ENCODE measurements at regions not wholly inside any gene's neighbourhood (a gene's known extent, or its start where the extent isn't known, plus 50 kb on each side); places are given as distances from the start of the nearest gene placed in this dataset.

- no peak overlapping the region for H3K9ac ChIP-seq
- no peak overlapping the region for H3K4me2 ChIP-seq
- no peaks in the 10 kb centered on the region for H3K27me3 ChIP-seq (ENCODE audit: insufficient read depth, low read depth)
- no peak overlapping the region for H3K4me3 ChIP-seq (IDR thresholded peaks at IDR 0.05; ENCODE audit: insufficient read depth, low read depth, low read length)
- H3K36me3 ChIP-seq (ENCODE audit: insufficient read depth): no peaks in the 10 kb centered on the region
- H4K20me1 ChIP-seq (ENCODE audit: insufficient read depth): no peaks in the 10 kb centered on the region
- no peaks in the 10 kb centered on the region for H3K4me1 ChIP-seq (ENCODE audit: low read depth, poor library complexity, severe bottlenecking)
- H3K79me2 ChIP-seq (ENCODE audit: insufficient read depth, low read depth): no peaks in the 10 kb centered on the region
- H2AFZ ChIP-seq (ENCODE audit: low read depth): no peak overlapping the region
- TF ChIP-seq CTCF (conservative IDR thresholded peaks at IDR 0.05; ENCODE audit: low read depth, low read length): no peak
- H3K27ac ChIP-seq: no peak overlapping the region
These were observed 284.0 kb upstream of the NXPH2 start for GRCh38 chr2:139064159-139064558.

DNA sequence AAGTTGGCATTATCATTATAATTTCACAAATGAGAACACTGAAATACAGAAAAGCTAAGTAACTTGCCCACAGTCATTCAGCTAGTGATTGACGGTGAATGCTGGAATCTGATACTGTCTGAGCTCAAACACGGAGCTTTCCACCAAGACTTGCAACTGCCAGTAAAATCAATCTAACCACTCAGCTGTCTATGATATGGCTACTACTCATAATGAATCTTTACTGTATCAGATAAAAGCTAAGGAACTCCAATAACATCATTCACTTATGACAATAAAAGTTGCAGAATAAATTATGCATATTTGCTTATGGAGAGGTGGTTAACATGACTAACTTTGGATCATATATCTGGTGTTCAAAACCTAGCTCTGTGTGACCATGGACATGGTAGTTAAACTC, 279.4 kb upstream of the NXPH2 start:
- H4K20me1 ChIP-seq (ENCODE audit: insufficient read depth): no peaks in the 10 kb centered on the region
- H3K4me1 ChIP-seq (ENCODE audit: low read depth, poor library complexity, severe bottlenecking): no peaks in the 10 kb centered on the region
- no peaks in the 10 kb centered on the region for H3K36me3 ChIP-seq (ENCODE audit: insufficient read depth)
- H3K27me3 ChIP-seq (ENCODE audit: insufficient read depth, low read depth): no peaks in the 10 kb centered on the region
- no peak overlapping the region for H3K27ac ChIP-seq
- H2AFZ ChIP-seq (ENCODE audit: low read depth): no peak overlapping the region
- H3K4me3 ChIP-seq (IDR thresholded peaks at IDR 0.05; ENCODE audit: insufficient read depth, low read depth, low read length): no peak overlapping the region
- no peaks in the 10 kb centered on the region for H3K79me2 ChIP-seq (ENCODE audit: insufficient read depth, low read depth)
- no peak overlapping the region for H3K9ac ChIP-seq
- no peak overlapping the region for H3K4me2 ChIP-seq
- TF ChIP-seq CTCF (conservative IDR thresholded peaks at IDR 0.05; ENCODE audit: low read depth, low read length): no peak

DNA sequence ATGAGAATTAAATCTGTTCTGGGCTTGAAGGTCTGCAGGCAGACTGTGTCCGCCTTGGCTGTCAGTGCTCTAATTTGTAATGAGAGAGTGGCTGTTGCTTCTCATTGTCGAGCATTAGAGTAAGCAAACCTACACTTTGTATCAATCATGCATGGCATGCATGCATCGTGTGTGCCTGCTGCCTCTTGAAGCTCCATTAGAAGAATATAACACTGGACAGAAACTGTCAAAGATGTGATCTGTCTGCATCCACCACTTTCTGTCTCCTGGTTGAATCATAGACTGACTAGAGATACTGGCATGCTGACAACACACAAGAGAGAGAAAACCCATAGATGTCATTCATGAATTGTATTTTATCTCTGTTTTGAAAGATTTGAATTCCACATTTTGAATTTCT, 275.0 kb upstream of the NXPH2 start:
- no peaks in the 10 kb centered on the region for H3K36me3 ChIP-seq (ENCODE audit: insufficient read depth)
- H2AFZ ChIP-seq (ENCODE audit: low read depth): no peak overlapping the region
- no peak overlapping the region for H3K4me2 ChIP-seq
- no peak overlapping the region for H3K4me3 ChIP-seq (IDR thresholded peaks at IDR 0.05; ENCODE audit: insufficient read depth, low read depth, low read length)
- no peaks in the 10 kb centered on the region for H3K4me1 ChIP-seq (ENCODE audit: low read depth, poor library complexity, severe bottlenecking)
- no peaks in the 10 kb centered on the region for H3K27me3 ChIP-seq (ENCODE audit: insufficient read depth, low read depth)
- no peak overlapping the region for H3K9ac ChIP-seq
- TF ChIP-seq CTCF (conservative IDR thresholded peaks at IDR 0.05; ENCODE audit: low read depth, low read length): no peak
- H4K20me1 ChIP-seq (ENCODE audit: insufficient read depth): no peaks in the 10 kb centered on the region
- no peak overlapping the region for H3K27ac ChIP-seq
- no peaks in the 10 kb centered on the region for H3K79me2 ChIP-seq (ENCODE audit: insufficient read depth, low read depth)

DNA sequence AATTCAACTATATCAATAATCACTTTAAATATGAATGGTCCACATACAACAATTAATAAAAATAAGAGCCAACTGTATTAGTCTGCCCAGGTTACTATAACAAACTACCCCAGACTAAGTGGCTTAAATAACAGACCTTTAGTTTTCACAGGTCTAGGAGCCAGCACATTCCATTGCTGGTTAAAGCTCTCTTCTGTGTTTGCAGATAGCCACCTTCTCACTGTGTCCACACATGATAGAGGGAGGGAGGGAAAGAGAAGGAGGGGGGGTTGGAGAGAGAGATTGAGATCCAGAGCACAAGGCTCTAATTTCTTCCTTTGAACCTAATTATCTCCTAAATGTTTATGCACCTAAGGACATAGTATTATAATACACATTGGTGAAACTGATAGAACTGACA, 267.8 kb upstream of the NXPH2 start:
- H3K4me3 ChIP-seq (IDR thresholded peaks at IDR 0.05; ENCODE audit: insufficient read depth, low read depth, low read length): no peak overlapping the region
- no peak overlapping the region for H2AFZ ChIP-seq (ENCODE audit: low read depth)
- TF ChIP-seq CTCF (conservative IDR thresholded peaks at IDR 0.05; ENCODE audit: low read depth, low read length): no peak
- H3K4me1 ChIP-seq (ENCODE audit: low read depth, poor library complexity, severe bottlenecking): no peaks in the 10 kb centered on the region
- H3K4me2 ChIP-seq: no peak overlapping the region
- no peaks in the 10 kb centered on the region for H3K36me3 ChIP-seq (ENCODE audit: insufficient read depth)
- H3K27ac ChIP-seq: no peak overlapping the region
- H3K27me3 ChIP-seq (ENCODE audit: insufficient read depth, low read depth): no peaks in the 10 kb centered on the region
- no peaks in the 10 kb centered on the region for H3K79me2 ChIP-seq (ENCODE audit: insufficient read depth, low read depth)
- H3K9ac ChIP-seq: no peak overlapping the region
- no peaks in the 10 kb centered on the region for H4K20me1 ChIP-seq (ENCODE audit: insufficient read depth)

- Histone ChIP-seq H3K4me1 (ENCODE audit: low read depth, poor library complexity, severe bottlenecking) (no peaks in the 10 kb centered on the region), H3K79me2 (ENCODE audit: insufficient read depth, low read depth) (no peaks in the 10 kb centered on the region), H3K27ac (no peak overlapping the region), H2AFZ (ENCODE audit: low read depth) (no peak overlapping the region), H3K9ac (no peak overlapping the region), H3K27me3 (ENCODE audit: insufficient read depth, low read depth) (no peaks in the 10 kb centered on the region), H3K4me2 (no peak overlapping the region), H3K4me3 (IDR thresholded peaks at IDR 0.05; ENCODE audit: insufficient read depth, low read depth, low read length) (no peak overlapping the region), H4K20me1 (ENCODE audit: insufficient read depth) (no peaks in the 10 kb centered on the region), H3K36me3 (ENCODE audit: insufficient read depth) (no peaks in the 10 kb centered on the region)
- TF ChIP-seq CTCF (conservative IDR thresholded peaks at IDR 0.05; ENCODE audit: low read depth, low read length): no peak
These were observed 265.3 kb upstream of the NXPH2 start for GRCh38 chr2:139045524-139045923.
